HepG2 (cell line): ENCODE measurements at regions not wholly inside any gene's neighbourhood (a gene's known extent, or its start where the extent isn't known, plus 50 kb on each side); places are given as distances from the start of the nearest gene placed in this dataset.
A peak's percentile ranks its signal among the peaks of the same experiment; 100 is the strongest.

Experiments
- CEBPG ChIP-seq: IDR thresholded peaks from 2 replicates; pipeline ENCODE4 v1.6.1; 2016
- EP300 ChIP-seq, 3 experiments: sonication (generic) in 1 of 3; formaldehyde crosslinking in 1 of 3; IDR thresholded peaks; 2 replicates each; pipeline versions ENCODE4 v1.5.1 to v1.6.1; 2011 to 2020; ENCODE audit warnings: low read depth in 2 of 3, low read length in 2 of 3, borderline replicate concordance in 1 of 3, improper control_type of control experiment in 1 of 3, mild to moderate bottlenecking in 1 of 3, missing genetic modification reagents in 1 of 3, moderate library complexity in 1 of 3
- FOXA3 ChIP-seq: IDR thresholded peaks from 2 replicates; pipeline ENCODE4 v1.6.1; 2016; ENCODE audit warnings: missing genetic modification reagents, missing compliant biosample characterization
- FOXJ3 ChIP-seq: sonication (generic); formaldehyde crosslinking; IDR thresholded peaks from 2 replicates; pipeline ENCODE4 v1.4.0; 2020; ENCODE audit warnings: missing genetic modification reagents, mild to moderate bottlenecking, borderline replicate concordance
- HNF4A ChIP-seq: sonication (generic); formaldehyde crosslinking; IDR thresholded peaks from 2 replicates; pipeline ENCODE4 v1.4.0; 2020; ENCODE audit warnings: missing genetic modification reagents
- HNRNPUL1 ChIP-seq: fragments of 200-400 bp; formaldehyde crosslinking; IDR thresholded peaks from 2 replicates; pipeline ENCODE4 v1.6.1; 2017; ENCODE audit warnings: low read depth, mild to moderate bottlenecking, low read length, moderate library complexity
- HOXA5 ChIP-seq: sonication (generic); formaldehyde crosslinking; IDR thresholded peaks from 2 replicates; pipeline ENCODE4 v1.4.0; 2020; ENCODE audit warnings: missing genetic modification reagents
- KAT7 ChIP-seq: IDR thresholded peaks from 2 replicates; pipeline ENCODE4 v1.6.1; 2018; ENCODE audit warnings: borderline replicate concordance, missing compliant biosample characterization
- KAT8 ChIP-seq: IDR thresholded peaks from 2 replicates; pipeline ENCODE4 v1.6.1; 2016; ENCODE audit warnings: missing genetic modification reagents, missing compliant biosample characterization
- MEF2D ChIP-seq: sonication (generic); formaldehyde crosslinking; IDR thresholded peaks from 2 replicates; pipeline ENCODE4 v1.5.1; 2020; ENCODE audit warnings: mild to moderate bottlenecking, missing genetic modification reagents
- NAIF1 ChIP-seq: sonication (generic); formaldehyde crosslinking; IDR thresholded peaks from 2 replicates; pipeline ENCODE4 v1.5.0; 2020; ENCODE audit warnings: mild to moderate bottlenecking, missing genetic modification reagents, borderline replicate concordance
- RARA ChIP-seq: IDR thresholded peaks from 2 replicates; pipeline ENCODE4 v1.6.1; 2016; ENCODE audit warnings: missing genetic modification reagents, missing compliant biosample characterization
- SALL1 ChIP-seq: sonication (generic); formaldehyde crosslinking; IDR thresholded peaks from 2 replicates; pipeline ENCODE4 v1.8.0; 2022; ENCODE audit warnings: mild to moderate bottlenecking, missing genetic modification reagents
- SNAPC5 ChIP-seq: sonication (generic); formaldehyde crosslinking; IDR thresholded peaks from 2 replicates; pipeline ENCODE4 v1.8.1; 2023; ENCODE audit warnings: mild to moderate bottlenecking, missing genetic modification reagents, borderline replicate concordance
- SOX6 ChIP-seq, 2 experiments: fragments of 450-650 bp in 1 of 2; sonication (generic) in 1 of 2; formaldehyde crosslinking in 1 of 2; IDR thresholded peaks; 2 replicates each; pipeline versions ENCODE4 v1.4.0 to v1.6.1; 2017 to 2020; ENCODE audit warnings: antibody characterized with exemption in 1 of 2, mild to moderate bottlenecking in 1 of 2, missing genetic modification reagents in 1 of 2
- TCF7L2 ChIP-seq: IDR thresholded peaks from 2 replicates; pipeline ENCODE4 v1.6.1; 2011; ENCODE audit warnings: mild to moderate bottlenecking, low read depth, low read length, moderate library complexity
- TEAD3 ChIP-seq: optimal IDR thresholded peaks from 2 replicates; pipeline ENCODE3; 2016; ENCODE audit warnings: borderline replicate concordance
- TFAP4 ChIP-seq: sonication (generic); IDR thresholded peaks from 2 replicates; pipeline ENCODE4 v1.6.1; 2016; ENCODE audit warnings: low read depth, borderline replicate concordance
- YEATS2 ChIP-seq: sonication (generic); formaldehyde crosslinking; IDR thresholded peaks from 2 replicates; pipeline ENCODE4 v1.4.0; 2020; ENCODE audit warnings: missing genetic modification reagents, borderline replicate concordance
- ZBTB3 ChIP-seq: sonication (generic); formaldehyde crosslinking; IDR thresholded peaks from 2 replicates; pipeline ENCODE4 v1.4.0; 2020; ENCODE audit warnings: low read depth, mild to moderate bottlenecking, moderate library complexity, missing genetic modification reagents, borderline replicate concordance
- ZBTB34 ChIP-seq: sonication (generic); formaldehyde crosslinking; IDR thresholded peaks from 2 replicates; pipeline ENCODE4 v1.8.0; 2022; ENCODE audit warnings: mild to moderate bottlenecking, missing genetic modification reagents
- ZKSCAN8 ChIP-seq: IDR thresholded peaks from 2 replicates; pipeline ENCODE4 v1.6.1; 2016; ENCODE audit warnings: borderline replicate concordance, missing genetic modification reagents, missing compliant biosample characterization
- ZMYM3 ChIP-seq: sonication (generic); formaldehyde crosslinking; IDR thresholded peaks from 2 replicates; pipeline ENCODE4 v1.5.1; 2020; ENCODE audit warnings: mild to moderate bottlenecking, missing genetic modification reagents
- ZNF12 ChIP-seq: sonication (generic); formaldehyde crosslinking; IDR thresholded peaks from 2 replicates; pipeline ENCODE4 v1.5.0; 2020; ENCODE audit warnings: missing genetic modification reagents
- ZNF263 ChIP-seq: sonication (generic); formaldehyde crosslinking; IDR thresholded peaks from 2 replicates; pipeline ENCODE4 v1.4.0; 2020; ENCODE audit warnings: missing genetic modification reagents
- ZNF292 ChIP-seq: sonication (generic); formaldehyde crosslinking; IDR thresholded peaks from 2 replicates; pipeline ENCODE4 v1.8.1; 2022; ENCODE audit warnings: mild to moderate bottlenecking, low read depth, missing genetic modification reagents, borderline replicate concordance
- ZNF691 ChIP-seq: sonication (generic); formaldehyde crosslinking; IDR thresholded peaks from 2 replicates; pipeline ENCODE4 v1.4.0; 2020; ENCODE audit warnings: missing genetic modification reagents, low read depth, mild to moderate bottlenecking, borderline replicate concordance

GRCh38 chr2:42987112-42987922 is 194.9 kb upstream of the HAAO start (continued):
- peak; percentile 47; the same call in 1 of the 2 replicates for TF ChIP-seq ZKSCAN8
- TF ChIP-seq YEATS2 (CRISPR knock-in tag), result no peak
- TF ChIP-seq MEF2D (CRISPR knock-in tag), result peak; percentile 51
- peak; percentile 55 for TF ChIP-seq RARA
- TF ChIP-seq SALL1, result peak; percentile 70
- TF ChIP-seq ZNF263, result peak; percentile 61; the same call in 1 of the 2 replicates
- peak; percentile 34; the same call in 1 of the 2 replicates for TF ChIP-seq KAT8
- TF ChIP-seq ZBTB34 (CRISPR knock-in tag), result peak; percentile 53; the same call in 1 of the 2 replicates
- 0 out of 2 replicates have a peak, but pooled peaks have one; percentile 61 for TF ChIP-seq ZNF12 (CRISPR knock-in tag)
- TF ChIP-seq ZMYM3, result peak; percentile 86
- TF ChIP-seq HNF4A, result peak; percentile 20
- TF ChIP-seq HOXA5 (CRISPR knock-in tag), result 0 out of 2 replicates have a peak, but pooled peaks have one; percentile 43
- no peak for TF ChIP-seq KAT7 (CRISPR knock-in tag)
- peak; percentile 88 for TF ChIP-seq TEAD3
- no peak for TF ChIP-seq ZBTB3 (CRISPR knock-in tag)
- TF ChIP-seq FOXJ3 (CRISPR knock-in tag), result peak; percentile 83; the same call in 1 of the 2 replicates
- TF ChIP-seq EP300 (IDR thresholded peaks at IDR 0.05; ENCODE audit: low read depth in 2 of 2, low read length in 2 of 2), result peak in 1 of 2 experiments; percentile 77; a peak in 2 of 4 replicates
- TF ChIP-seq EP300 (CRISPR knock-in tag; IDR thresholded peaks at IDR 0.05; ENCODE audit: borderline replicate concordance), result no peak
- peak; percentile 81 for TF ChIP-seq ZNF292 (CRISPR knock-in tag)
- TF ChIP-seq SNAPC5 (CRISPR knock-in tag), result 0 out of 2 replicates have a peak, but pooled peaks have one; percentile 21
- peak; percentile 83 for TF ChIP-seq FOXA3 (CRISPR knock-in tag)
- no peak for TF ChIP-seq HNRNPUL1
- TF ChIP-seq CEBPG, result peak; percentile 97
- TF ChIP-seq TFAP4, result 0 out of 2 replicates have a peak, but pooled peaks have one; percentile 31
- TF ChIP-seq TCF7L2, result no peak
- TF ChIP-seq ZNF691 (CRISPR knock-in tag), result no peak
- TF ChIP-seq NAIF1, result no peak
- no peak for TF ChIP-seq SOX6 (IDR thresholded peaks at IDR 0.05)
- TF ChIP-seq SOX6 (CRISPR knock-in tag; IDR thresholded peaks at IDR 0.05), result peak; percentile 93
